Stimulated activated effector memory CD8-positive, alpha-beta T cell treated with anti-CD3 and anti-CD28 coated beads, Interleukin-12 subunit alpha, Interleukin-12 subunit beta, amount 100 ng/mL, for 72 hours (primary cell): ENCODE measurements at regions not wholly inside any gene's neighbourhood (a gene's known extent, or its start where the extent isn't known, plus 50 kb on each side); places are given as distances from the start of the nearest gene placed in this dataset.

Source experiments
- ATAC-seq: fragments of 150-1000 bp; cut with Tn5 transposase; 2 replicates; pipeline ENCODE4 v1.10.0; 2021
- DNase-seq, 2 donors: peaks; one replicate each; pipeline ENCODE4 v3.0.0; 2021 to 2022; ENCODE audit warnings: low spot score in 2 of 2
- H3K27ac Mint-ChIP-seq: one replicate; pipeline ENCODE4 v1.8.0; 2022; ENCODE audit warnings: mild to moderate bottlenecking, mixed read lengths
- H3K36me3 Mint-ChIP-seq: one replicate; pipeline ENCODE4 v1.8.0; 2022; ENCODE audit warnings: mild to moderate bottlenecking, mixed read lengths
- H3K4me1 Mint-ChIP-seq: one replicate; pipeline ENCODE4 v1.8.0; 2022; ENCODE audit warnings: mixed read lengths
- H3K4me3 Mint-ChIP-seq: one replicate; pipeline ENCODE4 v1.8.0; 2022; ENCODE audit warnings: mild to moderate bottlenecking, mixed read lengths
- H3K9me3 Mint-ChIP-seq: one replicate; pipeline ENCODE4 v1.8.0; 2022; ENCODE audit warnings: mixed read lengths

DNA sequence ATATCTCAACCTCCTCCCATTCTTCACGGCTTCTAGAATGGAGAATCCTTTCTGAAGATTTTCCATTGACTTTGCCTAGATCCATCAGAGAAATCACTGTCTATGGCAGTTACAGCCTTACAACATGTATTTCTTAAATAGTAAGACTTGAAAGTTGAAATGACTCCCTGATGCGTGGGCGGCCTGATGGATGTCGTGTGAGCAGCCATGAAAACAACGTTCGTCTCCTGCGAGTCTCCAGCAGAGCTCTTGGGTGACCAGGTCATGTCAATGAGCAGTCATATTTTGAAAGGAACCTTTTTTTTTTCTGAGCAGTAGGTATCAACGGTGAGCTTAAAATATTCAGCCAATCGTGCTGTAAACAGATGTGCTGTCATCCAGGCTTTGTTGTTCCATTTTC, 139.9 kb upstream of the C14orf180 start:
- Mint-ChIP-seq H3K36me3 (peaks cover 12% of the 10 kb centered on the region), H3K4me3 (no peak overlapping the region), H3K9me3 (peaks cover 6% of the 10 kb centered on the region), H3K4me1 (peaks cover 4% of the 10 kb centered on the region), H3K27ac (no peak overlapping the region)
- ATAC-seq (no peak), DNase-seq (peak in 1 of 2 donors; percentile 20)

DNA sequence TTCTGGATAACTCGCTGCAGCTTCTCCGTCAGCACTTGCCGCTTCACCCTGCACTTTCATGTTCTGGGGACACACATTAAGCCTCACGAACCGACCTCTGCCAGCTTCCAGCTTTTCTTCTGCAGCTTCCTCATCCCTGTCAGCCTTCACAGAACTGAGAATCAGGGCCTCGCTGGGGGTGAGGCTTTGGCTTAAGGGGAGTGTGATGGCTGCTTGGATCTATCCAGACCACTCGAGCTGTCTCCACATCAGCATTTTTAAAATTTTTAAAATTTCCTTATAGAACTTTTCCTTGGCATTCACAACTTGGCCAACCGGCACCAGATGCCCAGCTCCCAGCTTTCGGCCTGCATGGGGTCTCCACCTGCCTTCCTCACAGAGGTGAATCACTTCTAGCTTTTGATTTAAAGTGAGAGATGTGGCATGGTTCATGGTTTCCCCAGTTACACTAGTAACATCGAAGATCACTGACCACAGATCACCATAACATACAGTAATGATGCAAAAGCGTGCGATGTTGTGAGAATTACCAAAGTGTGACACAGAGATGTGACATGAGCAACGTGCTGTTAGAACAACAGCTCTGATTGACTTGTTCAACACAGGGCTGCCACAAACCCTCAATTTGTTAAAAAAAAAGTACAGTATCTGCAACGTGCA, 139.1 kb upstream of the C14orf180 start:
- peak in 1 of 2 donors; percentile 33 for DNase-seq
- H3K36me3 Mint-ChIP-seq: peaks cover 12% of the 10 kb centered on the region
- peaks cover 6% of the 10 kb centered on the region for H3K9me3 Mint-ChIP-seq
- H3K27ac Mint-ChIP-seq: no peak overlapping the region
- peaks cover 4% of the 10 kb centered on the region for H3K4me1 Mint-ChIP-seq
- no peak overlapping the region for H3K4me3 Mint-ChIP-seq
- ATAC-seq: no peak

DNA sequence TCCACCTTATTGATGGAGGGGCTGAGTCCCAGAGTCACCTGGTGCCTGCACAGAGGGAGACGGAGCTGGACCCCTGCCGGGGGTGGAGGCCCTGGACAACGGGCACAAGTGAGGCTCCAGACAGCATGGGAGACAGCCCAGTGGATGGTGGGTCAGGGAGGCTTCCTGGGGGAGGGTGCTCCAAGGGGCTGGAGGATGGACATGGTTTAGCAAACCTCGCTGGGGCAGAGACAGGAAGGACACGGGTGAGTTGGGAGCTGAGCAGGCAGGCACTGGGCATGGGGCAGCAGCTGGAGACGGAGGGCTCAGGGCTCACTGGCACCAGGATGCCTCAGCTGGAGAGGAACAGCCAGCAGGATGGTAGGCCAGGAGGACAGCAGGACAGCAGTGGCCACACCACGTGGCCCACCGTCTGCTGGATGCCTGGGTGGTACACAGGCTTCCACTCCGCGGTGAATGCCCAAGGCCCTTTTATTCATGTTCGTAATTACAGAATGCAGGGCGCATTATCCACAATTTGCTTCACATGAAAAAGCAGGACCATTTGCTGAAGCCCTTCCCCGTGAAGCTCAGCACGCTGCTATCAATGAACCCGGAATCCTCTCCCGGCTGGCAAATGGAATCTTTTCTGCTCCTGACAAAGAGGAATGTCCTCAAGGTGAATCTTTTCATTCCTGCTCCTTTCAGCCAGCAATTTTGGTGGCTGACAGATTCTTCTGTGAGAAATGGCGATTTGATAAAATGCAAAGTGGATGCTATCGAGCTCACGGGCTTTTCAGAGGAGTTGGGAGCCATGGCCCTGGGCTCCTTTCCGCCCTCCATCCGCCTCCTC, 138.1 kb upstream of the C14orf180 start:
- ATAC-seq: no peak
- DNase-seq: peak; percentile 1 to 43
- Mint-ChIP-seq H3K4me1 (peaks cover 4% of the 10 kb centered on the region), H3K9me3 (peaks cover 6% of the 10 kb centered on the region), H3K36me3 (peaks cover 12% of the 10 kb centered on the region), H3K4me3 (no peak overlapping the region), H3K27ac (no peak overlapping the region)

DNA sequence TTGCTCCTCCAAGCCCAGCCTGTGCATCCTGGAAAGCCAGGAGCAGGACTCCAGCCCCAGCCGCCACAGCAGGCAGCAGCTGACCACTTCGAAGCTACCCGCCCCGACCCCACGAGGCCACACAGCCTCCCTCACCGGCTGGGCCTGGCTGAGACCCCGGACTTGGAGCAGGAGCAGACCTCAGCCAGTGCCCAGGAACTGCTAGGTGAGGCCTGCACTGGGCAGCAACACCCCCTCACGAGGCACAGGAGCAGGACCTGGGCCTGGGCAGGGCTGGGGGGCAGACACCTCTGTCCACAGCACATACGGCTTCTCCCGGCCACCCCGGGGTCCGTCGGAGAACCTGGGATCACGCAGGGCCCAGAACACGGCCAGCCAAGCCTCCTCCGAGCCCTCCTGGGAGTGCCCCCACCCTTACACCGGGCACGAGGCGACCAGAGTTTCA, 137.4 kb upstream of the C14orf180 start:
- H3K4me1 Mint-ChIP-seq: peaks cover 4% of the 10 kb centered on the region
- DNase-seq (peak; percentile 1 to 40), ATAC-seq (no peak)
- no peak overlapping the region for H3K27ac Mint-ChIP-seq
- H3K36me3 Mint-ChIP-seq: peaks cover 12% of the 10 kb centered on the region
- H3K4me3 Mint-ChIP-seq: no peak overlapping the region
- peaks cover 6% of the 10 kb centered on the region for H3K9me3 Mint-ChIP-seq

DNA sequence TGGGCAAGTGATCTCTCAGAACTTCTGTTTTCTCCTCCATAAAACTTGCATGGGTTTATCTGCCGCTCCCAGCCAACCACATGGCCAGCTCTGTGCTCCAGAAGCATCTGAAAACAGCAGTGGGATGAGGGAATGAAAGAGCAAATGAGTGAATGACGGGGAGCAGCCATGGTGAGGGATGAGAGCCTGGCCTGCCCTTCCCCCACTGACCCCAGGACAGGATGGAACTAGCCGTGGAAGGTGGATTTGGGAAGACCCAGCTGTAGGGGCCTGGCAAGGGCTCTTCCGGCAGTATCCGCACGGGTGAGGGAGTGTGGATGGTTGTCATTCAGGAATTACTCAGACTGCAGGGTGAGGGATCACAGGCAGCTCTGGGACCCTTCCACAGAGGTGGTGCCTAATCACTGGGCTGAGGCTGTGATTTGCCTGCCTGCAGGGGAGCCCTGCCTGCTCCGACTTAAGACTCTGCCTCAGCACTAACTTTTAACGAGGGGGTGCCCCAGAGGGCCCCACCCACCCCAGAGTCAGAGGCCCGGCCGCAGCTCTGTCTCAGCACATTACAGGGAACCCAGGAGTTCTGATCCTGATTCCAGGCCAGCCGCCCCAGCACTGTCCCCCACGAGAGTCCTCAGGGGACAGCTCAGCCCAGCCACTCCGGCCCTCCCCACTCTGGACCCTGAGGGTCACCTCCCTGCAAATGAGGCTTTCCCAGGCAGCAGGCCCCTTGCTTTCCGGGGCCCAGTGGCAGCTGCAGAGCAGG, 136.8 kb upstream of the C14orf180 start:
- Mint-ChIP-seq H3K4me1 (peaks cover 4% of the 10 kb centered on the region), H3K9me3 (peaks cover 6% of the 10 kb centered on the region), H3K36me3 (peaks cover 12% of the 10 kb centered on the region), H3K4me3 (no peak overlapping the region), H3K27ac (peak overlapping the region; percentile 49)
- ATAC-seq (peak; percentile 7), DNase-seq (peak; percentile 1 to 34)

DNA sequence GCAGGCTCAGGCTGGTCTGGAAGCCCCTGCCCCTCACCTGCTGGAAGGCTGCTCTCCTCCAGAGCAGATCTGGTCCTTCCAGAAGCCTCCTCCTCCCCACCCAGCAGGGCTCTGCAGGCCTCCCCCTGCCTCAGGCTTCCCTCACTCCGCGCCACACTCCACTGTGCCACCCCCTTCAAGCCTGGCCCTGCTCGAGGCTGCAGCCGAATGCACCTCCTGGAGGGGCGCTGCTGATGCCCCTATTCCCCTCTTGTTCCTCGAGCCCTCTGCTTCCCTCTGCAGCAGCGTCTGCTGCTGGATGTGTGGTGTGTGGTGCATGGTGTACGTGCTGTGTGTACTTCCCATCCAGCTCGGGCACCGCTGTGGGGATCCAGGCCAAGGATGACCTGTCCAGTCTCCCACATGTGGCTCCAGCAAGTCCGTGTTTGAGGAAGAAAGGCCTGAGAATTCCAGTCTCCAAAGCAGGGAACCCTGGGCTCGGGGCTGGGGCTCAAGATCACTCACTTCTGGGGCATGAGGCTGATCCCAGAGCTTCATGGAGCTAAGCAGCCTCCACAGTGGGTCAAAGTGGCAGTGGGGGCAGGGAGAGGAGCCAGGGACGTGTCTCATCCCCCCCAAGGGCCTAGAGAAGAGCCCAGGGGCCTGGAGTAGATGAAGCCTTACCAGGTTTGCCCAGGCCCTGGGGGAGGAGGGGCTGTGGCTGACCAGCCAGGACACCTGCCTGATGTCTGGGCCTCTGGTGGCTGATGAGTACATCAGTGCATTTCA, 136.0 kb upstream of the C14orf180 start:
- ATAC-seq (peak; percentile 45), DNase-seq (peak; percentile 1 to 40)
- Mint-ChIP-seq H3K27ac (peak overlapping the region; percentile 49), H3K9me3 (peaks cover 9% of the 10 kb centered on the region), H3K4me1 (peaks cover 4% of the 10 kb centered on the region), H3K4me3 (no peak overlapping the region), H3K36me3 (peaks cover 12% of the 10 kb centered on the region)

DNA sequence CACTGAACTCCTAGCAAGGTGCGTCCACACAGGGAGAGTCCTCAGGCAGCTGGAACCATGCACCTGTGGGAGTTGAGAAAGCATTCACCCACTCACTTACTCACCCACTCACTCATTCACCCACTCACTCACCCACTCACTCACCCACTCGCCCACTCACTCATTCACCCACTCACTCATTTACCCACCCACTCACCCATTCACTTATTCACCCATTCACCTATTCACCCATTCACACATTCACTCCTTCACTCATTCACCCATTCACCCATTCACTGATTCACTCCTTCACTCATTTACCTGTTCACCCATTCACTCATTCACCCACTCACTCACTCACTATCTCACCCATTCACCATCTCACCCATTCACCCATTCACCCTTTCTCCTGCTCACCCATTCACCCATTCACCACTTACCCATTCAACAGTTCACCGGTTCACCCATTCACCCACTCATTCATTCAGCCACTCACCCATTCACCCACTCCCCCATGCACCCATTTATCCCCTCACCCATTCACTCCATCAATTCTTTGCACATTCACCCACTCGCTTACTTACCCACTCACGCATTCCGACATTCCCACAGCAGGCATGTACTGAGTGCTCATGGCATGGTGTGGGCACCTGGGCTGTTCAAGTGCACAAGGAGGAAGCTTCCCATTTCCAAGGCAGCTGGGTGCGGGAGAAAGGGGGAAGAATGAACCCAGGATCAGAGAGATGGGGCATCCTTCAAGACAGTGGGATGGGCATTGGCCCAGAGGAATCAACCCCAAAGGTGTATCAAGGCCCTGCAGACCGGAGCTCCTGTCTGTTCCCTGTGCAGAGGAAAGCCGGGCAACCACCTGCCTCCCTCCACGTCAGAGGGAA, 135.2 kb upstream of the C14orf180 start:
- Mint-ChIP-seq H3K27ac (peak overlapping the region; percentile 49), H3K4me3 (no peak overlapping the region), H3K4me1 (peaks cover 4% of the 10 kb centered on the region), H3K9me3 (peaks cover 10% of the 10 kb centered on the region), H3K36me3 (peaks cover 12% of the 10 kb centered on the region)
- ATAC-seq: no peak
- DNase-seq: peak; percentile 0 to 17

DNA sequence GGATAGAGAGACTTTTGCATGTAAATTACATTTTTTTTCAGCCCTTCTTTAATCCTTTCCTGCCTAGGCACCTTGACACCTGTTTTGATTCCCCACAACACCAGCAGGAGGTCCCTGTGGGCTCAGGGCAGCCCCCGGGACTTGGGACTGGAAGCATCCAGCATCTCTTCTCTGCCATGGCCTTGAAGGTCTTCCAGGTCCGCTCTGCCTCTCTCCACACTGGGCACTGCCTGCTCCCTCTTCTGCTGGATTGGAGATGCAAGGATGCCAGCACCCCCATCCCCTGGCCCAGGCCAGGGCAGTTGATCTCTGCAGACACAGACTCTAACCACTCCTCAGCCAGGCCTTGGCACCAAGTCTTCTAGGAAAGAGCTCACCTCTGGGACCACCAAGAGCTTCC, 134.5 kb upstream of the C14orf180 start:
- Mint-ChIP-seq H3K9me3 (peaks cover 10% of the 10 kb centered on the region), H3K27ac (peak overlapping the region; percentile 49), H3K4me1 (peaks cover 4% of the 10 kb centered on the region), H3K36me3 (peaks cover 12% of the 10 kb centered on the region), H3K4me3 (no peak overlapping the region)
- DNase-seq: peak in 1 of 2 donors; percentile 37
- no peak for ATAC-seq

DNA sequence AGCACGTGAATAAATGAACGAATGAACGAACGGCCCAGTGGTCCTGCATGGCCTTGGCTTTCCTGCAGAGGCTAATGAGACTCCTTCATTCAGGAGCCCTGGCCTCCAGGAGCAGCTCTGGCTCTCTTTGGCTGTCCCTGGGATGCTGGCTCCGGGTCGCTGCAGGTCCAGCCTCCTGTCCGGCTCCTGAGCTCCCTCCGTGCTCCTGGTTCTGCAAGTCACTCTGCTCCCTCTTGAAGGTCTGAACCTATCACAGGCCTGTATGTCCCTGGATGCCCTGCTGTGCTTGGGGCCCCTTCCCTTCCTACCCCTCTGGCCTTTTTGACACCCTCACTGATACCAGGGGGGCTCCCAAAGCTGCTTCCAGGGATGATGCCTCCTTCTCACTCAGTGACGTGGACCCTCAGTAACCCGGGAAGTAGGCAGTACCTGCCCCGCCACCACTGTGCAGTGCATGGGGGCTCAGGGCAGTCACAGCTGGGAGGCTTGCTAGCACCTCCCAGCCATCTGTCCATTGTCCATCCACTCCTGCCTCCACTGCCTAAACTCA, 133.7 kb upstream of the C14orf180 start:
- peaks cover 4% of the 10 kb centered on the region for H3K4me1 Mint-ChIP-seq
- peaks cover 12% of the 10 kb centered on the region for H3K36me3 Mint-ChIP-seq
- no peak for ATAC-seq
- peak; percentile 0 to 37 for DNase-seq
- H3K4me3 Mint-ChIP-seq: no peak overlapping the region
- no peak overlapping the region for H3K27ac Mint-ChIP-seq
- H3K9me3 Mint-ChIP-seq: peaks cover 10% of the 10 kb centered on the region

DNA sequence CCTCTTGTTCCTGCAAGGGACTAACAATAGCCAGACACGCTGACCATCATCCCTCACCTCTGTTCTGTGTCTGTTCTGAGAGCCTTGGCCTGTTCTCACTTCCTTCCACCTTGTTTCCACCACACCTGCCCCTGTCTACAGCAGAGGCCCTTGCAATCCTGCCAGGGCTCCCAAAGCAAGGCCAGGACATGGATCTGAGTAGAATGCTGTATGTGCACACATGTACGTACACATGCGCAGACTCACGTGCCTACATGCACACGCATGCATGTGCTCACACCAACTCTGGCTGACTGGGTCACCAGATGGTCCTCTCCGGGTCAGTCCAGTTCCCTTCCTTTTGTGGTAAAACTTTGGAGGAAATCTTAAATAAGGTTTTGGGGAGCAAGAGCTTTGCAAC, 133.0 kb upstream of the C14orf180 start:
- ATAC-seq: no peak
- Mint-ChIP-seq H3K36me3 (peaks cover 12% of the 10 kb centered on the region), H3K4me3 (no peak overlapping the region)

DNA sequence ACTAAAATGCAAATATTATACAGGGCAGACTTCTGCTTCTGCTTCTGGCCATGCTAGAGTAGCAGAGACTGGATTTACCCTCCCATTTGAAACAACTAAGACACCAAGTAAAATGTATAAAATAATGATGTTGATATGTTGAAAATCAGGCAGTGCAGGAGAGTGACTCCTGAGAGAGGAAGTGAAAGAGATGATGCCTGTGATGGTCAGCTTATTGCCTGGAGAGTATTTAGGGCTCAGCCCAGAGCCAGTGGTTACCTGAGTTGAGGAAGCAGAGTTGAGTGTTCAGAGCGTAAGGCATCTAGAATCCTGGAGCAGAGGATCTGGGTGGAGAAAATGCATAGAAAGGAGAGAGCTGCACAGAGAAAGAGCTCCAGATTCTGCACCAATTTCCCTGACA, 131.8 kb upstream of the C14orf180 start:
- no peak for DNase-seq
- peaks cover 12% of the 10 kb centered on the region for H3K36me3 Mint-ChIP-seq
- no peak overlapping the region for H3K4me3 Mint-ChIP-seq
- ATAC-seq: no peak
- peaks cover 4% of the 10 kb centered on the region for H3K4me1 Mint-ChIP-seq
- peaks cover 10% of the 10 kb centered on the region for H3K9me3 Mint-ChIP-seq
- no peak overlapping the region for H3K27ac Mint-ChIP-seq

More for the DNA sequence above, 133.0 kb upstream of the C14orf180 start:
- Mint-ChIP-seq H3K9me3 (peaks cover 10% of the 10 kb centered on the region), H3K27ac (no peak overlapping the region), H3K4me1 (peaks cover 4% of the 10 kb centered on the region)
- peak; percentile 0 to 26 for DNase-seq

DNA sequence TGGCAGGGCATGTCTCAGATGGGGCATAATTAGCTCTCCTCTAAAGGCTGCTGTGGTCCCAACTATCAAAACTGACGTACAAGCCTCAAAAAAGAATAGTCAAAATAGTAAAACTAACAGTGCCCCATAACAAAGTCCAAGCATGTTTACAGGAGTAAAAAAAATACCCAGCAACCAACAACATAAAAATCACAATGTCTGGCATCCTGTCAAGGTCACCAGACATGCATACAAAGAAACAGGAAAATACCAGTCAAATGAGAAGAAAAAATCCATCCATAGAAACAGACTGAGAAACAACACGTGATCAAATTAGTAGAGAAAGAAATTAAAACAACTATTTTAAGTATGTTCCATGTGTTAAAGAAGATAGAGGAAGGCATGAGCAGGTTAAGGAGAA, 131.2 kb upstream of the C14orf180 start:
- Mint-ChIP-seq H3K36me3 (peaks cover 12% of the 10 kb centered on the region), H3K27ac (no peak overlapping the region), H3K4me1 (peaks cover 4% of the 10 kb centered on the region), H3K4me3 (no peak overlapping the region), H3K9me3 (peaks cover 10% of the 10 kb centered on the region)
- ATAC-seq (no peak), DNase-seq (no peak)

DNA sequence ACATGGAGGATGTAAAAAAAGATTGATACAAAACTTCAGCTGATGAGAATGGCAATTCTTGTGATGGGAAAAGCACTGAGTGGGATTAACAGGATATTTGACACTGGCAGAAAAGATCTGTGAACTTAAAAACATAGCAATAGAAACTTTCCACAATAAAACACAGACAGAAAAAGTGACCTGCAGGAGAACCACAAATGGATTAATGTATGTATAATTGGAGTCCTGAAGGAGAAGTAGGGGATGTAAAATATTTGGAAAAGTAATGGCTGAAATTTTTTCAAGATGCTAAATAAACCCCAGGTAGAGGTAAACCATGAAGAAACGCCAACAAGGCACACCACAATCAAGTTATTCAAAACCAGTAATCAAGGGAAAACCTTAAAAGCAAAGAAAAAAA, 130.8 kb upstream of the C14orf180 start:
- Mint-ChIP-seq H3K36me3 (peaks cover 9% of the 10 kb centered on the region), H3K9me3 (peaks cover 10% of the 10 kb centered on the region), H3K4me1 (peaks cover under 1% of the 10 kb centered on the region), H3K4me3 (no peak overlapping the region), H3K27ac (no peak overlapping the region)
- DNase-seq: no peak
- ATAC-seq: no peak
